K562 (cell line): ENCODE measurements at regions not wholly inside any gene's neighbourhood (a gene's known extent, or its start where the extent isn't known, plus 50 kb on each side); places are given as distances from the start of the nearest gene placed in this dataset.

Experiments
- LARP7 ChIP-seq: fragments of 450-650 bp; IDR thresholded peaks from 2 replicates; pipeline ENCODE4 v1.6.1; 2016
- SOX6 ChIP-seq: fragments of 450-650 bp; IDR thresholded peaks from 2 replicates; pipeline ENCODE4 v1.6.1; 2014; ENCODE audit warnings: mild to moderate bottlenecking
- TF ChIP-seq, protein P1 (sequence below): fragments of 250-450 bp; sonication (Bioruptor Pico); IDR thresholded peaks from 2 replicates; pipeline ENCODE4 v1.8.0; 2021; ENCODE audit warnings: moderate library complexity, mild to moderate bottlenecking, inconsistent platforms
- TF ChIP-seq, protein P2 (sequence below): sonication (generic); formaldehyde crosslinking; IDR thresholded peaks from 2 replicates; pipeline ENCODE4 v1.8.0; 2023; ENCODE audit warnings: missing genetic modification reagents, mild to moderate bottlenecking, borderline replicate concordance

DNA sequence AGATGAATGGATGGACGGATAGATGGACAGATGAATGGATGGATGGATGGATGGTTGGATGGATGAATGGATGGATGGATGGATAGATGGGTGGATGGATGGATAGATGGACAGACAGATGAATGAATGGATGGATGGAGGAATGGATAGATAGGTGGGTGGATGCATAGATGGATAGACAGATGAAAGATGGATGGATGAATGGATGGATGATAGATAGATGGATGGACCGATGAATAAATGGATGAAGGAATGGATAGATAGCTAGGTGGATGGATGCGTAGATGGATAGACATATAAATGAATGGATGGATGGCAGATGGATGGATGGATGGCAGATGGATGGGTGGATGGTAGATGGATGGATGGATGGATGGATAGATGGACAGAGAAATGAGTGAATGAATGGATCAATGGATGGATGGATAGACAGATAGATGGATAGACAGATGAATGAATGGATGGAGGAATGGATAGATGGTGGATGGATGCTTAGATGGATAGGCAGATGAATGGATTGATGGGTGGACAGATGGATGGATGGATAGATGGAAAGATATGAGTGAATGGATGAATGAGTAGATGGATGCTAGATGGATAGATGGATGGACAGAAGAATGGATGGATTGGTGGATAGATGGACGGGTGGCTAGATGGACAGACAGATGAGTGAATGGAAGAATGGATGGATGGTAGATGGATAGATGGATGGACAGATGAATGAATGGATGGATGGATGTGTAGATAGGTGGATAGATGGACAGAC lies 167.9 kb downstream of the TRIM43 start (continued):
- TF ChIP-seq, protein P1, sequence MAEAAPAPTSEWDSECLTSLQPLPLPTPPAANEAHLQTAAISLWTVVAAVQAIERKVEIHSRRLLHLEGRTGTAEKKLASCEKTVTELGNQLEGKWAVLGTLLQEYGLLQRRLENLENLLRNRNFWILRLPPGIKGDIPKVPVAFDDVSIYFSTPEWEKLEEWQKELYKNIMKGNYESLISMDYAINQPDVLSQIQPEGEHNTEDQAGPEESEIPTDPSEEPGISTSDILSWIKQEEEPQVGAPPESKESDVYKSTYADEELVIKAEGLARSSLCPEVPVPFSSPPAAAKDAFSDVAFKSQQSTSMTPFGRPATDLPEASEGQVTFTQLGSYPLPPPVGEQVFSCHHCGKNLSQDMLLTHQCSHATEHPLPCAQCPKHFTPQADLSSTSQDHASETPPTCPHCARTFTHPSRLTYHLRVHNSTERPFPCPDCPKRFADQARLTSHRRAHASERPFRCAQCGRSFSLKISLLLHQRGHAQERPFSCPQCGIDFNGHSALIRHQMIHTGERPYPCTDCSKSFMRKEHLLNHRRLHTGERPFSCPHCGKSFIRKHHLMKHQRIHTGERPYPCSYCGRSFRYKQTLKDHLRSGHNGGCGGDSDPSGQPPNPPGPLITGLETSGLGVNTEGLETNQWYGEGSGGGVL = no peak
- TF ChIP-seq, protein P2, sequence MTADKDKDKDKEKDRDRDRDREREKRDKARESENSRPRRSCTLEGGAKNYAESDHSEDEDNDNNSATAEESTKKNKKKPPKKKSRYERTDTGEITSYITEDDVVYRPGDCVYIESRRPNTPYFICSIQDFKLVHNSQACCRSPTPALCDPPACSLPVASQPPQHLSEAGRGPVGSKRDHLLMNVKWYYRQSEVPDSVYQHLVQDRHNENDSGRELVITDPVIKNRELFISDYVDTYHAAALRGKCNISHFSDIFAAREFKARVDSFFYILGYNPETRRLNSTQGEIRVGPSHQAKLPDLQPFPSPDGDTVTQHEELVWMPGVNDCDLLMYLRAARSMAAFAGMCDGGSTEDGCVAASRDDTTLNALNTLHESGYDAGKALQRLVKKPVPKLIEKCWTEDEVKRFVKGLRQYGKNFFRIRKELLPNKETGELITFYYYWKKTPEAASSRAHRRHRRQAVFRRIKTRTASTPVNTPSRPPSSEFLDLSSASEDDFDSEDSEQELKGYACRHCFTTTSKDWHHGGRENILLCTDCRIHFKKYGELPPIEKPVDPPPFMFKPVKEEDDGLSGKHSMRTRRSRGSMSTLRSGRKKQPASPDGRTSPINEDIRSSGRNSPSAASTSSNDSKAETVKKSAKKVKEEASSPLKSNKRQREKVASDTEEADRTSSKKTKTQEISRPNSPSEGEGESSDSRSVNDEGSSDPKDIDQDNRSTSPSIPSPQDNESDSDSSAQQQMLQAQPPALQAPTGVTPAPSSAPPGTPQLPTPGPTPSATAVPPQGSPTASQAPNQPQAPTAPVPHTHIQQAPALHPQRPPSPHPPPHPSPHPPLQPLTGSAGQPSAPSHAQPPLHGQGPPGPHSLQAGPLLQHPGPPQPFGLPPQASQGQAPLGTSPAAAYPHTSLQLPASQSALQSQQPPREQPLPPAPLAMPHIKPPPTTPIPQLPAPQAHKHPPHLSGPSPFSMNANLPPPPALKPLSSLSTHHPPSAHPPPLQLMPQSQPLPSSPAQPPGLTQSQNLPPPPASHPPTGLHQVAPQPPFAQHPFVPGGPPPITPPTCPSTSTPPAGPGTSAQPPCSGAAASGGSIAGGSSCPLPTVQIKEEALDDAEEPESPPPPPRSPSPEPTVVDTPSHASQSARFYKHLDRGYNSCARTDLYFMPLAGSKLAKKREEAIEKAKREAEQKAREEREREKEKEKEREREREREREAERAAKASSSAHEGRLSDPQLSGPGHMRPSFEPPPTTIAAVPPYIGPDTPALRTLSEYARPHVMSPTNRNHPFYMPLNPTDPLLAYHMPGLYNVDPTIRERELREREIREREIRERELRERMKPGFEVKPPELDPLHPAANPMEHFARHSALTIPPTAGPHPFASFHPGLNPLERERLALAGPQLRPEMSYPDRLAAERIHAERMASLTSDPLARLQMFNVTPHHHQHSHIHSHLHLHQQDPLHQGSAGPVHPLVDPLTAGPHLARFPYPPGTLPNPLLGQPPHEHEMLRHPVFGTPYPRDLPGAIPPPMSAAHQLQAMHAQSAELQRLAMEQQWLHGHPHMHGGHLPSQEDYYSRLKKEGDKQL (CRISPR knock-in tag) = no peak
- no peak for TF ChIP-seq LARP7
- no peak for TF ChIP-seq SOX6
